Adrenal gland (tissue), 9 donors: ENCODE measurements at regions not wholly inside any gene's neighbourhood (a gene's known extent, or its start where the extent isn't known, plus 50 kb on each side); places are given as distances from the start of the nearest gene placed in this dataset.

Experiments
- DNase-seq, 7 donors: peaks; one replicate each; pipeline ENCODE4 v3.0.0-alpha.2; 2019 to 2020
- H3K27ac ChIP-seq, 5 donors: fragments of 200-600 bp; sonication (generic) in 4 of 5; 1 replicate in 3 of 5; 2 replicates in 2 of 5; pipeline versions ENCODE4 v1.5.1 to v1.8.0; 2016 to 2020; ENCODE audit warnings: mild to moderate bottlenecking in 1 of 5
- H3K27me3 ChIP-seq: fragments of 200-600 bp; 2 replicates; pipeline ENCODE4 v1.8.0; 2021
- H3K36me3 ChIP-seq, 2 donors: fragments of 200-600 bp; replicated peaks in 1 of 2; 1 replicate in 1 of 2; 2 replicates in 1 of 2; pipeline versions ENCODE4 v1.5.1 to v1.8.0; 2018 to 2022
- H3K4me1 ChIP-seq, 2 donors: fragments of 200-600 bp; replicated peaks in 1 of 2; 1 replicate in 1 of 2; 2 replicates in 1 of 2; pipeline versions ENCODE4 v1.5.1 to v1.8.0; 2018 to 2021
- H3K4me3 ChIP-seq, 4 donors: fragments of 200-600 bp; sonication (generic) in 3 of 4; one replicate each; pipeline ENCODE4 v1.5.1; 2016 to 2018
- H3K9me3 ChIP-seq, 3 donors: fragments of 200-600 bp; sonication (generic) in 1 of 3; replicated peaks in 1 of 3; 1 replicate in 2 of 3; 2 replicates in 1 of 3; pipeline versions ENCODE4 v1.5.1 to v1.8.0; 2016 to 2021
- POLR2A ChIP-seq, 2 donors: fragments of 450-650 bp; IDR thresholded peaks; one replicate each; pipeline ENCODE4 v1.6.1; 2017; ENCODE audit warnings: antibody characterized with exemption in 2 of 2, mild to moderate bottlenecking in 2 of 2, moderate library complexity in 1 of 2
- WGBS, 4 donors: extraction: QIAGEN DNeasy Blood & Tissue Kit in 2 of 4; methylation state at CpG; one replicate each; pipeline versions ENCODE4 v1.1.5 to v1.1.7; 2013 to 2017; 5-methylcytosine and 5-hydroxymethylcytosine counted together
- intact Hi-C, 2 donors: fragments of 100-400 bp; cut with DNase I; formaldehyde crosslinking; loops; one replicate each; pipeline versions ENCODE4 v1.14.1 to v1.15.0; 2022 to 2023
- TF ChIP-seq, protein P1 (sequence below), 6 experiments: fragments of 450-650 bp in 4 of 6; fragments of 200-600 bp in 2 of 6; sonication (generic) in 1 of 6; IDR thresholded peaks; 1 replicate in 5 of 6; 2 replicates in 1 of 6; pipeline versions ENCODE4 v1.5.1 to v1.8.0; 2016 to 2021; ENCODE audit warnings: antibody characterized with exemption in 6 of 6, mild to moderate bottlenecking in 2 of 6, moderate library complexity in 1 of 6
- donor health status: healthy with polysubstance abuse.
- donor health status: Bipolar disorder and iron deficiency.
- donor health status: DM: yes; HTN: yes; CAD: no.
- donor health status: DM: no; HTN: no; CAD: no.
- donor health status: DM: no; HTN: no; CAD: no.

DNA sequence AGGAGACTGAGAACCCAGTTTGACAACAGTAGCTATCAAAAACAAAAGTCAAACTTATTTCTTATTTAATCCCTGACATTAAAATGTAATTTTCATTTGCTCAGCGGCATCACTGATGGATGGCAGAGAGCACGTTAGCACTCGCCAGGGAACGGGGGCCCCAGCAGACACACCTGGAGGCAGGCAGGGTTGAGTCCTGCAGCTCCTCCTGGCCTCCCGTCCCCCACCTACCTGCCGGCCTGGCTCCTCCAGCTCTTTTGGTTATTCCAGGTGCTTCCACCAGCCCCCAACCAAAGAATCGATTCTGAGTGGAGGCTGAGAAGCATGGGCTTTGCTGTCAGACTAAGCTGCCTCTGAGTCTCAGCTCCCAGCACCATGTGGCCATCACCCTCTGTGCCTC is 113.6 kb downstream of the PHETA1 start:
- intact Hi-C loops, result no loop called here
- DNase-seq, result no peak
- Histone ChIP-seq H3K36me3 (no peaks in the 10 kb centered on the region), H3K4me1 (no peaks in the 10 kb centered on the region), H3K27ac (no peak overlapping the region), H3K9me3 (no peaks in the 10 kb centered on the region), H3K27me3 (peaks cover 13% of the 10 kb centered on the region), H3K4me3 (no peak overlapping the region)
- 61 to 68% (median 64%) methylated on average over 7 of the region's 7 CpGs for WGBS, 4 donors
- TF ChIP-seq, protein P1, sequence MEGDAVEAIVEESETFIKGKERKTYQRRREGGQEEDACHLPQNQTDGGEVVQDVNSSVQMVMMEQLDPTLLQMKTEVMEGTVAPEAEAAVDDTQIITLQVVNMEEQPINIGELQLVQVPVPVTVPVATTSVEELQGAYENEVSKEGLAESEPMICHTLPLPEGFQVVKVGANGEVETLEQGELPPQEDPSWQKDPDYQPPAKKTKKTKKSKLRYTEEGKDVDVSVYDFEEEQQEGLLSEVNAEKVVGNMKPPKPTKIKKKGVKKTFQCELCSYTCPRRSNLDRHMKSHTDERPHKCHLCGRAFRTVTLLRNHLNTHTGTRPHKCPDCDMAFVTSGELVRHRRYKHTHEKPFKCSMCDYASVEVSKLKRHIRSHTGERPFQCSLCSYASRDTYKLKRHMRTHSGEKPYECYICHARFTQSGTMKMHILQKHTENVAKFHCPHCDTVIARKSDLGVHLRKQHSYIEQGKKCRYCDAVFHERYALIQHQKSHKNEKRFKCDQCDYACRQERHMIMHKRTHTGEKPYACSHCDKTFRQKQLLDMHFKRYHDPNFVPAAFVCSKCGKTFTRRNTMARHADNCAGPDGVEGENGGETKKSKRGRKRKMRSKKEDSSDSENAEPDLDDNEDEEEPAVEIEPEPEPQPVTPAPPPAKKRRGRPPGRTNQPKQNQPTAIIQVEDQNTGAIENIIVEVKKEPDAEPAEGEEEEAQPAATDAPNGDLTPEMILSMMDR (IDR thresholded peaks at IDR 0.05), result no peak
- TF ChIP-seq POLR2A (IDR thresholded peaks at IDR 0.05), result no peak

GRCh38 chr12:111254106-111254505 is 114.8 kb downstream of the PHETA1 start:
- TF ChIP-seq, protein P1 (IDR thresholded peaks at IDR 0.05), result no peak
- TF ChIP-seq POLR2A (IDR thresholded peaks at IDR 0.05), result no peak
- 36 to 68% (median 61%) methylated on average over 3 of the region's 3 CpGs for WGBS, 4 donors
- H3K9me3 ChIP-seq, result no peaks in the 10 kb centered on the region
- peaks cover 13% of the 10 kb centered on the region for H3K27me3 ChIP-seq
- H3K4me3 ChIP-seq, result no peak overlapping the region
- intact Hi-C loops, result no loop called here
- DNase-seq, result no peak
- no peaks in the 10 kb centered on the region for H3K36me3 ChIP-seq
- no peaks in the 10 kb centered on the region for H3K4me1 ChIP-seq
- no peak overlapping the region for H3K27ac ChIP-seq

- H3K27me3 ChIP-seq, result peaks cover 13% of the 10 kb centered on the region
- 79 to 84% (median 83%) methylated on average over 12 of the region's 12 CpGs for WGBS, 4 donors
Observed at GRCh38 chr12:111253213-111253612, 115.7 kb downstream of the PHETA1 start.

GRCh38 chr12:111251787-111252186 is 117.1 kb downstream of the PHETA1 start:
- Histone ChIP-seq H3K9me3 (no peaks in the 10 kb centered on the region), H3K4me3 (no peak overlapping the region), H3K4me1 (no peaks in the 10 kb centered on the region), H3K27ac (no peak overlapping the region), H3K27me3 (peaks cover 13% of the 10 kb centered on the region), H3K36me3 (no peaks in the 10 kb centered on the region)
- TF ChIP-seq, protein P1 (IDR thresholded peaks at IDR 0.05), result no peak
- no peak for TF ChIP-seq POLR2A (IDR thresholded peaks at IDR 0.05)
- no peak for DNase-seq
- 80 to 85% (median 84%) methylated on average over 7 of the region's 7 CpGs for WGBS, 4 donors
- intact Hi-C loops, result no loop called here

More at GRCh38 chr12:111253213-111253612, 115.7 kb downstream of the PHETA1 start:
- no peak for TF ChIP-seq POLR2A (IDR thresholded peaks at IDR 0.05)
- TF ChIP-seq, protein P1 (IDR thresholded peaks at IDR 0.05), result no peak
- intact Hi-C loops, result no loop called here
- no peak overlapping the region for H3K27ac ChIP-seq
- H3K4me1 ChIP-seq, result no peaks in the 10 kb centered on the region
- H3K4me3 ChIP-seq, result no peak overlapping the region
- H3K9me3 ChIP-seq, result no peaks in the 10 kb centered on the region
- DNase-seq, result no peak
- no peaks in the 10 kb centered on the region for H3K36me3 ChIP-seq
